OCI-LY7 (cell line): ENCODE measurements at regions not wholly inside any gene's neighbourhood (a gene's known extent, or its start where the extent isn't known, plus 50 kb on each side); places are given as distances from the start of the nearest gene placed in this dataset.

Experiments
- EZH2phosphoT487 ChIP-seq: fragments of 200-600 bp; sonication (generic); IDR thresholded peaks from 2 replicates; pipeline ENCODE4 v1.6.1; 2018; ENCODE audit warnings: low read depth, borderline replicate concordance, mild to moderate bottlenecking, mixed run types, antibody characterized with exemption, low read length, moderate library complexity, mixed read lengths
- TF ChIP-seq, protein P1 (sequence below): fragments of 200-600 bp; sonication (generic); conservative IDR thresholded peaks from 2 replicates; pipeline ENCODE4 v1.5.1; 2014; ENCODE audit warnings: mild to moderate bottlenecking, antibody characterized with exemption, low read length, moderate library complexity, mixed read lengths

GRCh38 chr7:110592557-110592956, 498.4 kb upstream of the LRRN3 start:
- TF ChIP-seq, protein P1, sequence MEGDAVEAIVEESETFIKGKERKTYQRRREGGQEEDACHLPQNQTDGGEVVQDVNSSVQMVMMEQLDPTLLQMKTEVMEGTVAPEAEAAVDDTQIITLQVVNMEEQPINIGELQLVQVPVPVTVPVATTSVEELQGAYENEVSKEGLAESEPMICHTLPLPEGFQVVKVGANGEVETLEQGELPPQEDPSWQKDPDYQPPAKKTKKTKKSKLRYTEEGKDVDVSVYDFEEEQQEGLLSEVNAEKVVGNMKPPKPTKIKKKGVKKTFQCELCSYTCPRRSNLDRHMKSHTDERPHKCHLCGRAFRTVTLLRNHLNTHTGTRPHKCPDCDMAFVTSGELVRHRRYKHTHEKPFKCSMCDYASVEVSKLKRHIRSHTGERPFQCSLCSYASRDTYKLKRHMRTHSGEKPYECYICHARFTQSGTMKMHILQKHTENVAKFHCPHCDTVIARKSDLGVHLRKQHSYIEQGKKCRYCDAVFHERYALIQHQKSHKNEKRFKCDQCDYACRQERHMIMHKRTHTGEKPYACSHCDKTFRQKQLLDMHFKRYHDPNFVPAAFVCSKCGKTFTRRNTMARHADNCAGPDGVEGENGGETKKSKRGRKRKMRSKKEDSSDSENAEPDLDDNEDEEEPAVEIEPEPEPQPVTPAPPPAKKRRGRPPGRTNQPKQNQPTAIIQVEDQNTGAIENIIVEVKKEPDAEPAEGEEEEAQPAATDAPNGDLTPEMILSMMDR: no peak
- TF ChIP-seq EZH2phosphoT487: no peak
